ENCODE measurements at regions not wholly inside any gene's neighbourhood (a gene's known extent, or its start where the extent isn't known, plus 50 kb on each side); places are given as distances from the start of the nearest gene placed in this dataset.

GRCh38 chr4:137664046-137664387 lies 131.7 kb upstream of the PCDH18 start:
- no peaks in the 10 kb centered on the region for H3K9me3 ChIP-seq (ENCODE audit: control insufficient read depth, low read length, poor library complexity, severe bottlenecking)
- no peak for DNase-seq
- no peak for ATAC-seq
- no peaks in the 10 kb centered on the region for H3K36me3 Mint-ChIP-seq (ENCODE audit: low read depth)
- H3K27ac Mint-ChIP-seq, result no peak overlapping the region
- H3K27me3 Mint-ChIP-seq, result no peaks in the 10 kb centered on the region
- no peak overlapping the region for H3K4me3 Mint-ChIP-seq
- H3K4me1 Mint-ChIP-seq, result no peaks in the 10 kb centered on the region

DNA sequence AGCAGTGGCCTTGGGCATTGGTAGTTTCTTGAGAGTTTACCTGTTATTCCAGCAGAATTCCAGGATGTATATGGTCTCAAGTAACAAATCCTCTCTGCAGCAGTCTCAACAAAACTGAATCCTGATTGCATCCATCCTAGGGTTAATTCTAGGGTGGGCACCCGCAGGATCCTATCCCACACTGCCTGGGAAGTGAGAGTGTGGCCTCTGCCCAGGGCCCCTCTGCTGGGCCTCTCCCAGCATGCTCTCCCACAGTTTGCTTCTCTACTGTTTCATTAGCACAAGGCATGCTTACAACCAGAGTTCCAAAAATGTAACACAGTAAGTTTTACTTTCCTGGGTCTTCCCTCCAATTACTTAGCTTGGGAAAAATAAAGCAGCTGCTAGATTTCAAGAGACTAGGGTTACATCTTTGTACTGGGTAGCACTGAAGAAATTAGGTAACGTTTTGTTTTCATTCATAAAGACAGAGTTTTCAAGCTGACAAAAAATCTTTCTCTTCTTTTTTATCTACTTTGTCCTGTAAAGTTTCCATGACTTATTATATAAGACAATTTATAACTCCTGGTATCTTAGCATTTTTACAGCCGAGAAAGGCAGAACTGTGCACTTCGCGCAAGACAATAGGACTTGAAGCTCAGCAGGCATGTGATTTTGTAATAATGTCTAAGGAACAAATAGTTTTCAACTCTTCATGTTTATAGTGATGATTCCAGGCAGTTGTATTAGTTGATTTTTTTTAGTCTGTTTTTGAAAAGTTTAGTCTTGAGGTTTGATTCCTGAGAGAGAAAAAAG lies 131.2 kb upstream of the PCDH18 start:
- H3K27me3 Mint-ChIP-seq, result no peaks in the 10 kb centered on the region
- H3K36me3 Mint-ChIP-seq (ENCODE audit: low read depth), result no peaks in the 10 kb centered on the region
- no peak for ATAC-seq

GRCh38 chr4:137661693-137662092 lies 129.4 kb upstream of the PCDH18 start:
- H3K4me1 Mint-ChIP-seq, result no peaks in the 10 kb centered on the region
- DNase-seq, result no peak
- H3K36me3 Mint-ChIP-seq (ENCODE audit: low read depth), result no peaks in the 10 kb centered on the region
- no peak overlapping the region for H3K27ac Mint-ChIP-seq
- no peak for ATAC-seq
- H3K27me3 Mint-ChIP-seq, result no peaks in the 10 kb centered on the region
- H3K4me3 Mint-ChIP-seq, result no peak overlapping the region
- no peaks in the 10 kb centered on the region for H3K9me3 ChIP-seq (ENCODE audit: control insufficient read depth, low read length, poor library complexity, severe bottlenecking)

More for the DNA sequence above, 131.2 kb upstream of the PCDH18 start:
- Mint-ChIP-seq H3K4me3 (no peak overlapping the region), H3K27ac (no peak overlapping the region), H3K4me1 (no peaks in the 10 kb centered on the region)
- no peaks in the 10 kb centered on the region for H3K9me3 ChIP-seq (ENCODE audit: control insufficient read depth, low read length, poor library complexity, severe bottlenecking)
- DNase-seq, result no peak

GRCh38 chr4:137660211-137660610 lies 127.9 kb upstream of the PCDH18 start:
- DNase-seq (no peak), ATAC-seq (no peak)
- H3K9me3 ChIP-seq (ENCODE audit: control insufficient read depth, low read length, poor library complexity, severe bottlenecking), result no peaks in the 10 kb centered on the region
- Mint-ChIP-seq H3K4me1 (no peaks in the 10 kb centered on the region), H3K4me3 (no peak overlapping the region), H3K27me3 (no peaks in the 10 kb centered on the region), H3K27ac (no peak overlapping the region), H3K36me3 (ENCODE audit: low read depth) (no peaks in the 10 kb centered on the region)

GRCh38 chr4:137659431-137659830 lies 127.1 kb upstream of the PCDH18 start:
- H3K4me3 Mint-ChIP-seq, result no peak overlapping the region
- no peak overlapping the region for H3K27ac Mint-ChIP-seq
- ATAC-seq, result no peak
- no peaks in the 10 kb centered on the region for H3K9me3 ChIP-seq (ENCODE audit: control insufficient read depth, low read length, poor library complexity, severe bottlenecking)
- no peak for DNase-seq
- H3K36me3 Mint-ChIP-seq (ENCODE audit: low read depth), result no peaks in the 10 kb centered on the region
- H3K4me1 Mint-ChIP-seq, result no peaks in the 10 kb centered on the region
- H3K27me3 Mint-ChIP-seq, result no peaks in the 10 kb centered on the region

DNA sequence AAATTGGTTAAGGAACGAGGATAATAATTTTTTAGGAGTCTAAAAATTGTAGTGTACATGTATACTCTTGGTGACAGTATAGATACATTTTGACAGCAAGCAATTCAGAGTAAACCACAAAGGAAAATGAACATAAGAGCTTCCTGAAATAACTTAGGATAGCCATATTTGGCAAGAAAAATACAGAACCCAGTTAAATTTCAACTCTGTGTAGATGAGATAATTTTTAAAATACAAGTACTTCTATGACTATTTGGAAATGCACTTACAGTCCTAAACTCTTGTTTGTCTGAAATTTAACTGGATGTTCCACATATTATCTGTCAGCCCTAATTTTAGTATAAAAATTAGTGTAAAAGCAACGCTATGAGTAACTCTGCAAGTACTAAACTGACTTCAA lies 124.4 kb upstream of the PCDH18 start:
- Mint-ChIP-seq H3K27ac (no peak overlapping the region), H3K36me3 (ENCODE audit: low read depth) (no peaks in the 10 kb centered on the region), H3K4me3 (no peak overlapping the region), H3K4me1 (no peaks in the 10 kb centered on the region), H3K27me3 (no peaks in the 10 kb centered on the region)
- DNase-seq (no peak), ATAC-seq (no peak)
- H3K9me3 ChIP-seq (ENCODE audit: control insufficient read depth, low read length, poor library complexity, severe bottlenecking), result no peaks in the 10 kb centered on the region

- DNase-seq (no peak), ATAC-seq (no peak)
- H3K27me3 Mint-ChIP-seq, result no peaks in the 10 kb centered on the region
- no peaks in the 10 kb centered on the region for H3K9me3 ChIP-seq (ENCODE audit: control insufficient read depth, low read length, poor library complexity, severe bottlenecking)
- no peak overlapping the region for H3K27ac Mint-ChIP-seq
- no peaks in the 10 kb centered on the region for H3K4me1 Mint-ChIP-seq
- H3K36me3 Mint-ChIP-seq (ENCODE audit: low read depth), result no peaks in the 10 kb centered on the region
- H3K4me3 Mint-ChIP-seq, result no peak overlapping the region
These were observed 123.0 kb upstream of the PCDH18 start for GRCh38 chr4:137655302-137655701.

DNA sequence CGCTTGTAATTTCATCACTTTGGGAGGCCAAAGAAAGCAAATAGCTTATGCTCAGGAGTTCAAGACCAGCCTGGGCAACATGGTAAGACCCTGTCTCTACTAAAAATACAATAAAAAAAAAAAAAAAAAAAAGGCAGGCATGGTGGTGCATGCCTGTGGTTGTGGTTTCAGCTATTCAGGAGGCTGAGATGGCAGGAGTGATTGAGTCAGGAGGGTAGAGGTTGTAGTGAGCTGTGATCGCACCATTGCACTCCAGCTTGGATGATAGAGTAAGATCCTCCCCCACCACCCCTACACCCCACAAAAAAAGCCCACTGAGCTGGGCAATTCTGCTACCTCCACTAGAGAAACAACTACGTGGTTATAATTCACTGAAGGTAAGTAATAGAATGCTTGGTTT lies 118.8 kb upstream of the PCDH18 start:
- no peaks in the 10 kb centered on the region for H3K36me3 Mint-ChIP-seq (ENCODE audit: low read depth)
- no peak overlapping the region for H3K27ac Mint-ChIP-seq
- ATAC-seq (no peak), DNase-seq (no peak)
- no peaks in the 10 kb centered on the region for H3K9me3 ChIP-seq (ENCODE audit: control insufficient read depth, low read length, poor library complexity, severe bottlenecking)
- no peaks in the 10 kb centered on the region for H3K27me3 Mint-ChIP-seq
- no peak overlapping the region for H3K4me3 Mint-ChIP-seq
- no peaks in the 10 kb centered on the region for H3K4me1 Mint-ChIP-seq

DNA sequence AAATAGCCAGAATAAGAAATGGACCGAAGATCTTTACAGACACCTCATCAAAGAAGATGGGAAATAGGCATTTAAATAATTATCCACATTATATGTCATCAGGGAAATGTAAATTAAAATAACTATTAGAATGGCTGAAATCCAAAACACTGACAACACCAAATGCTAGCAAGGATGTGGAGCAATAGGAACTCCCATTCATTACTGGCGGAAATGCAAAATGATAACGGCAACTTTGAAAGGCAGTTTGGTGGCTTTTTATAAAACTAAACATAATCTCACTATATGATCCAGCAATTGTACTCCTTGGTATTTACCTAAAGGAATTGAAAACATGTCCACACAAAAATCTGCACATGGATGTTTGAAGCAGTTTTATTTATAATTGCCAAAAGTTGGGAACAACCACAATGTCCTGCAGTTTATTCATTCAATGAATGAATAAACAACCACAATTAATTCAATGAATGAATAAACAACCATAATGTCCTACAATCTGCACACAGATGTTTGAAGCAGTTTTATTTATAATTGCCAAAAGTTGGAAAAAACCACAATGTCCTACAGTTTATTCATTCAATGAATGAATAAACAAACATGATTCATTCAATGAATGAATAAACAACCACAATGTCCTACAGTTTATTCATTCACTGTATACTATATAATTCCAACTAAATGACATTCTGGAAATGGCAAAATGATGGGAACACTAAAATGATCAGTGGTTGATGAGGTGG lies 117.6 kb upstream of the PCDH18 start:
- ATAC-seq (no peak), DNase-seq (no peak)
- no peak overlapping the region for H3K27ac Mint-ChIP-seq
- H3K4me3 Mint-ChIP-seq, result no peak overlapping the region
- no peaks in the 10 kb centered on the region for H3K27me3 Mint-ChIP-seq
- no peaks in the 10 kb centered on the region for H3K9me3 ChIP-seq (ENCODE audit: control insufficient read depth, low read length, poor library complexity, severe bottlenecking)
- no peaks in the 10 kb centered on the region for H3K4me1 Mint-ChIP-seq
- no peaks in the 10 kb centered on the region for H3K36me3 Mint-ChIP-seq (ENCODE audit: low read depth)

- no peak overlapping the region for H3K27ac Mint-ChIP-seq
- ATAC-seq, result no peak
- H3K4me1 Mint-ChIP-seq, result no peaks in the 10 kb centered on the region
- no peaks in the 10 kb centered on the region for H3K9me3 ChIP-seq (ENCODE audit: control insufficient read depth, low read length, poor library complexity, severe bottlenecking)
- H3K4me3 Mint-ChIP-seq, result no peak overlapping the region
- no peaks in the 10 kb centered on the region for H3K27me3 Mint-ChIP-seq
- DNase-seq, result no peak
- H3K36me3 Mint-ChIP-seq (ENCODE audit: low read depth), result no peaks in the 10 kb centered on the region
These were observed 116.2 kb upstream of the PCDH18 start for GRCh38 chr4:137648531-137648930.

DNA sequence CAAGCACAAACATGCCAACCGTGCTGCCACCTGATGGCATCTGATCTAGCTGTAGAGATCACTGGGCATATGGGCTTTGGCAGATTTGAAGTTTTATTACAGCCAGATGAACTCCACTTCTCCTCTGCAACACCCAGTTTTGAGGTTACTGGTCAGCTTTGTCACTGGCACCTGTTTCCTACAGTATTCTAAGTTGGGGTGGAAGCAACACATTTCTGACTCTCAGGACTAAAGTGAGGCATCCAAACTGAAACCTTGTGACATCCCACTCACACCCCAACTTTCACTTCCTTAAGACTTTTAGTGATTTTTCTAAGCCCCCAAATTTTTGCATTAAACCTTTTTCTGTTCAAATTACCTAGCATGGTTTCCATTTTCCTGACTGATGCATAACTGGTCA lies 115.1 kb upstream of the PCDH18 start:
- no peaks in the 10 kb centered on the region for H3K27me3 Mint-ChIP-seq
- no peak overlapping the region for H3K27ac Mint-ChIP-seq
- H3K9me3 ChIP-seq (ENCODE audit: control insufficient read depth, low read length, poor library complexity, severe bottlenecking), result no peaks in the 10 kb centered on the region
- DNase-seq, result no peak
- no peaks in the 10 kb centered on the region for H3K4me1 Mint-ChIP-seq
- ATAC-seq, result no peak
- H3K36me3 Mint-ChIP-seq (ENCODE audit: low read depth), result no peaks in the 10 kb centered on the region
- no peak overlapping the region for H3K4me3 Mint-ChIP-seq

GRCh38 chr4:137644201-137644600 lies 111.9 kb upstream of the PCDH18 start:
- Mint-ChIP-seq H3K4me3 (no peak overlapping the region), H3K27ac (no peak overlapping the region), H3K27me3 (no peaks in the 10 kb centered on the region), H3K36me3 (ENCODE audit: low read depth) (no peaks in the 10 kb centered on the region), H3K4me1 (no peaks in the 10 kb centered on the region)
- no peak for DNase-seq
- ATAC-seq, result no peak
- no peaks in the 10 kb centered on the region for H3K9me3 ChIP-seq (ENCODE audit: control insufficient read depth, low read length, poor library complexity, severe bottlenecking)

- H3K27ac Mint-ChIP-seq, result no peak overlapping the region
- DNase-seq (no peak), ATAC-seq (no peak)
- no peaks in the 10 kb centered on the region for H3K36me3 Mint-ChIP-seq (ENCODE audit: low read depth)
- H3K4me1 Mint-ChIP-seq, result no peaks in the 10 kb centered on the region
- H3K4me3 Mint-ChIP-seq, result no peak overlapping the region
- no peaks in the 10 kb centered on the region for H3K9me3 ChIP-seq (ENCODE audit: control insufficient read depth, low read length, poor library complexity, severe bottlenecking)
- no peaks in the 10 kb centered on the region for H3K27me3 Mint-ChIP-seq
These were observed 109.2 kb upstream of the PCDH18 start for GRCh38 chr4:137641544-137641943.

DNA sequence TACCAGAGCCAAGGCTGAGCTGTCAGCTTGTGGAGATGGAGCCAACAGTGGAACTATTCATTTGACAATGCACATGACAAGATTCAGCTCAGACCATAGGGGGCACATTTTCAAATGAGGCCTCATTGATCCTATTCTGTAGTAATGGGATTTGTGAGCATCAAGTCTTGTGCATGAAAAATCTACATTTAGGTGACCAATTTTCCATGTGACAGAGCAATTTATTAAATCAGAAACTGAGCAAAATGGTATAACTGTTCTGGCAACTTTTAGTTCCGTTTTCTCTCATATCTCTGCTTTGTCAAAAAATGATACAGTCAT lies 108.5 kb upstream of the PCDH18 start:
- H3K27me3 Mint-ChIP-seq, result no peaks in the 10 kb centered on the region
- H3K36me3 Mint-ChIP-seq (ENCODE audit: low read depth), result no peaks in the 10 kb centered on the region
- no peak overlapping the region for H3K4me3 Mint-ChIP-seq
- no peak for ATAC-seq
- H3K9me3 ChIP-seq (ENCODE audit: control insufficient read depth, low read length, poor library complexity, severe bottlenecking), result no peaks in the 10 kb centered on the region
- H3K27ac Mint-ChIP-seq, result no peak overlapping the region
- DNase-seq, result no peak
- H3K4me1 Mint-ChIP-seq, result no peaks in the 10 kb centered on the region
